PC-9 (cell line): ENCODE measurements at regions not wholly inside any gene's neighbourhood (a gene's known extent, or its start where the extent isn't known, plus 50 kb on each side); places are given as distances from the start of the nearest gene placed in this dataset.
"Not testable (repeated sequence)": the region's sequence is repeated elsewhere in the genome, so short reads cannot be mapped to it uniquely, and the experiment has no call there.

Experiments
- EZH2 ChIP-seq: fragments of 200-600 bp; sonication (generic); IDR thresholded peaks from 2 replicates; pipeline ENCODE4 v1.8.0; 2017; ENCODE audit warnings: antibody characterized with exemption, low read depth
- TF ChIP-seq, protein P1 (sequence below): fragments of 200-600 bp; sonication (generic); conservative IDR thresholded peaks from 2 replicates; pipeline ENCODE4 v1.6.1; 2017; ENCODE audit warnings: mixed run types, antibody characterized with exemption, mild to moderate bottlenecking, moderate library complexity

GRCh38 chr1:143714913-143715312 is 256.9 kb downstream of the FAM72C start:
- TF ChIP-seq, protein P1, sequence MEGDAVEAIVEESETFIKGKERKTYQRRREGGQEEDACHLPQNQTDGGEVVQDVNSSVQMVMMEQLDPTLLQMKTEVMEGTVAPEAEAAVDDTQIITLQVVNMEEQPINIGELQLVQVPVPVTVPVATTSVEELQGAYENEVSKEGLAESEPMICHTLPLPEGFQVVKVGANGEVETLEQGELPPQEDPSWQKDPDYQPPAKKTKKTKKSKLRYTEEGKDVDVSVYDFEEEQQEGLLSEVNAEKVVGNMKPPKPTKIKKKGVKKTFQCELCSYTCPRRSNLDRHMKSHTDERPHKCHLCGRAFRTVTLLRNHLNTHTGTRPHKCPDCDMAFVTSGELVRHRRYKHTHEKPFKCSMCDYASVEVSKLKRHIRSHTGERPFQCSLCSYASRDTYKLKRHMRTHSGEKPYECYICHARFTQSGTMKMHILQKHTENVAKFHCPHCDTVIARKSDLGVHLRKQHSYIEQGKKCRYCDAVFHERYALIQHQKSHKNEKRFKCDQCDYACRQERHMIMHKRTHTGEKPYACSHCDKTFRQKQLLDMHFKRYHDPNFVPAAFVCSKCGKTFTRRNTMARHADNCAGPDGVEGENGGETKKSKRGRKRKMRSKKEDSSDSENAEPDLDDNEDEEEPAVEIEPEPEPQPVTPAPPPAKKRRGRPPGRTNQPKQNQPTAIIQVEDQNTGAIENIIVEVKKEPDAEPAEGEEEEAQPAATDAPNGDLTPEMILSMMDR, result not testable (repeated sequence)
- not testable (repeated sequence) for TF ChIP-seq EZH2
